Keratinocyte (primary cell): ENCODE measurements at regions not wholly inside any gene's neighbourhood (a gene's known extent, or its start where the extent isn't known, plus 50 kb on each side); places are given as distances from the start of the nearest gene placed in this dataset.

ENCODE experiments used
- DNase-seq: peaks from one replicate; pipeline ENCODE4 v3.0.0-alpha.2; 2011; ENCODE audit warnings: low read depth, missing footprints, low spot score
- FAIRE-seq: peaks from 2 replicates; lab custom pipeline; 2011; peaks lifted over from hg19 to GRCh38; lab: Jason Lieb, UNC
- H2AFZ ChIP-seq: 2 replicates; pipeline ENCODE4 v1.6.0; 2012; ENCODE audit warnings: low read length, control low read depth, inconsistent platforms; ENCODE audit not compliant: control insufficient read depth
- H3K27ac ChIP-seq: 2 replicates; pipeline ENCODE4 v1.5.1; 2011; ENCODE audit warnings: low read length; ENCODE audit not compliant: control insufficient read depth, insufficient read depth
- H3K27me3 ChIP-seq: 3 replicates; pipeline ENCODE4 v1.6.0; 2011; ENCODE audit warnings: low read length; ENCODE audit not compliant: control insufficient read depth, insufficient read depth; ENCODE audit errors: extremely low read depth
- H3K36me3 ChIP-seq, 2 experiments: 2 replicates in 1 of 2; 3 replicates in 1 of 2; pipeline ENCODE4 v1.5.1; 2011; ENCODE audit warnings: low read length in 2 of 2, mild to moderate bottlenecking in 1 of 2; ENCODE audit not compliant: control insufficient read depth in 2 of 2, insufficient read depth in 2 of 2; ENCODE audit errors: extremely low read depth in 1 of 2
- H3K4me1 ChIP-seq: 3 replicates; pipeline ENCODE4 v1.5.1; 2011; ENCODE audit warnings: low read length; ENCODE audit not compliant: control insufficient read depth, insufficient read depth; ENCODE audit errors: extremely low read depth
- H3K4me2 ChIP-seq: 3 replicates; pipeline ENCODE4 v1.6.0; 2011; ENCODE audit warnings: low read depth, low read length; ENCODE audit not compliant: control insufficient read depth, insufficient read depth; ENCODE audit errors: extremely low read depth
- H3K4me3 ChIP-seq, 3 experiments: fragments of 200-600 bp in 1 of 3; sonication (generic) in 1 of 3; 2 replicates in 2 of 3; 3 replicates in 1 of 3; pipeline ENCODE4 v1.5.1; 2011 to 2016; ENCODE audit warnings: low read length in 3 of 3, mild to moderate bottlenecking in 3 of 3, control low read depth in 2 of 3, inconsistent platforms in 1 of 3, low read depth in 1 of 3, mixed read lengths in 1 of 3, mixed run types in 1 of 3, moderate library complexity in 1 of 3; ENCODE audit not compliant: control insufficient read depth in 2 of 3, insufficient read depth in 2 of 3; ENCODE audit errors: extremely low read depth in 1 of 3
- H3K79me2 ChIP-seq: 2 replicates; pipeline ENCODE4 v1.6.0; 2012; ENCODE audit warnings: low read length; ENCODE audit not compliant: control insufficient read depth, insufficient read depth
- H3K9ac ChIP-seq: 3 replicates; pipeline ENCODE4 v1.6.0; 2011; ENCODE audit warnings: low read length; ENCODE audit not compliant: control insufficient read depth, insufficient read depth; ENCODE audit errors: extremely low read depth
- H3K9me1 ChIP-seq: 3 replicates; pipeline ENCODE4 v1.6.0; 2011; ENCODE audit warnings: low read length; ENCODE audit not compliant: control insufficient read depth, insufficient read depth; ENCODE audit errors: extremely low read depth
- H3K9me3 ChIP-seq: 2 replicates; pipeline ENCODE4 v1.5.1; 2012; ENCODE audit warnings: low read depth, low read length; ENCODE audit not compliant: control insufficient read depth
- H4K20me1 ChIP-seq: 3 replicates; pipeline ENCODE4 v1.6.0; 2011; ENCODE audit warnings: low read length; ENCODE audit not compliant: control insufficient read depth, insufficient read depth; ENCODE audit errors: extremely low read depth
- CTCF ChIP-seq, 3 experiments: IDR thresholded peaks in 1 of 3; conservative IDR thresholded peaks in 1 of 3; optimal IDR thresholded peaks in 1 of 3; 2 replicates in 2 of 3; 3 replicates in 1 of 3; pipeline versions ENCODE3 to v1.5.1; 2011; ENCODE audit warnings: low read length in 3 of 3, mild to moderate bottlenecking in 3 of 3, moderate library complexity in 2 of 3, control low read depth in 1 of 3, inconsistent platforms in 1 of 3; ENCODE audit not compliant: insufficient read depth in 2 of 3; ENCODE audit errors: extremely low read depth in 1 of 3
- EZH2 ChIP-seq: IDR thresholded peaks from one replicate; pipeline ENCODE4 v1.6.1; 2012; ENCODE audit warnings: inconsistent platforms, mild to moderate bottlenecking, low read length, moderate library complexity
- dilution Hi-C: fragments of 300-500 bp; cut with MboI; formaldehyde crosslinking; loops from one replicate; pipeline ENCODE4 v1.7.0; 2020; ENCODE audit warnings: low sequenced_read_pairs; ENCODE audit not compliant: extremely low pct_ligation_motif_present

GRCh38 chr4:24363751-24364150, 220.6 kb downstream of the DHX15 start:
- DNase-seq (no peak), FAIRE-seq (no peak)
- Histone ChIP-seq H3K36me3 (no peaks in the 10 kb centered on the region), H3K9ac (no peak overlapping the region), H3K4me1 (no peaks in the 10 kb centered on the region), H3K9me1 (no peaks in the 10 kb centered on the region), H3K27me3 (no peaks in the 10 kb centered on the region), H3K27ac (no peak overlapping the region), H3K9me3 (no peaks in the 10 kb centered on the region), H3K79me2 (no peaks in the 10 kb centered on the region), H2AFZ (no peak overlapping the region), H3K4me3 (no peak overlapping the region), H3K4me2 (no peak overlapping the region), H4K20me1 (no peaks in the 10 kb centered on the region)
- TF ChIP-seq EZH2: no peak
- no peak for TF ChIP-seq CTCF (optimal IDR thresholded peaks at IDR 0.05 in 1 of 3, IDR thresholded peaks at IDR 0.05 in 1 of 3, conservative IDR thresholded peaks at IDR 0.05 in 1 of 3; ENCODE audit: extremely low read depth in 1 of 3, insufficient read depth in 2 of 3, low read length in 3 of 3)
- dilution Hi-C loops: no loop called here

- Histone ChIP-seq H3K4me1 (no peaks in the 10 kb centered on the region), H3K4me3 (no peak overlapping the region), H3K36me3 (no peaks in the 10 kb centered on the region), H4K20me1 (no peaks in the 10 kb centered on the region), H3K4me2 (no peak overlapping the region), H3K27ac (no peak overlapping the region), H3K9me1 (no peaks in the 10 kb centered on the region), H3K9ac (no peak overlapping the region), H3K27me3 (no peaks in the 10 kb centered on the region), H3K79me2 (no peaks in the 10 kb centered on the region), H3K9me3 (no peaks in the 10 kb centered on the region), H2AFZ (no peak overlapping the region)
- TF ChIP-seq CTCF (optimal IDR thresholded peaks at IDR 0.05 in 1 of 3, IDR thresholded peaks at IDR 0.05 in 1 of 3, conservative IDR thresholded peaks at IDR 0.05 in 1 of 3; ENCODE audit: extremely low read depth in 1 of 3, insufficient read depth in 2 of 3, low read length in 3 of 3): peak in 1 of 3 experiments; percentile 27
- no peak for TF ChIP-seq EZH2
- FAIRE-seq (no peak), DNase-seq (no peak)
- dilution Hi-C loops: no loop called here
These were observed 232.2 kb downstream of the DHX15 start for GRCh38 chr4:24352112-24352511.
